ENCODE measurements at regions not wholly inside any gene's neighbourhood (a gene's known extent, or its start where the extent isn't known, plus 50 kb on each side); places are given as distances from the start of the nearest gene placed in this dataset.
"Not testable (repeated sequence)": the region's sequence is repeated elsewhere in the genome, so short reads cannot be mapped to it uniquely, and the experiment has no call there.

DNA sequence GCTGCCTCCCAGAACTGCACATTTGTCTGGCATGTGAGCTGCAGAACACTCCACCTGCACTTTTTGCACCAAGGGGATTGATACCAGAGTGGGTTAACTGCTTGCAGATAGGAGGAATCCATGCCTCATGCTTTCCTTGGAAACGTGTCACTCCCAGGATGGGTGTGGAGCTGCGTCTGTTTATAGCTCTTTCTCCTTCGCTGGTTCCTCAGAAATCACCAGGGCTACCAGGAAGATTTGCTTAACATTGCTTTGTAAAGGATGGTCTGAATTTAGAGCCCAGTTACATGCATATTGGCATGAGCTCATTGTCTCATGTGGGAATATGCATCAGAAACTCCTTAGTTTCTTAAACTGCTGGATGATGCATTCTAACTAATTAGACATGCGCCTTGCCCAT, 234.6 kb downstream of the GADD45G start:
- no peak for DNase-seq (ENCODE audit: low spot score)

DNA sequence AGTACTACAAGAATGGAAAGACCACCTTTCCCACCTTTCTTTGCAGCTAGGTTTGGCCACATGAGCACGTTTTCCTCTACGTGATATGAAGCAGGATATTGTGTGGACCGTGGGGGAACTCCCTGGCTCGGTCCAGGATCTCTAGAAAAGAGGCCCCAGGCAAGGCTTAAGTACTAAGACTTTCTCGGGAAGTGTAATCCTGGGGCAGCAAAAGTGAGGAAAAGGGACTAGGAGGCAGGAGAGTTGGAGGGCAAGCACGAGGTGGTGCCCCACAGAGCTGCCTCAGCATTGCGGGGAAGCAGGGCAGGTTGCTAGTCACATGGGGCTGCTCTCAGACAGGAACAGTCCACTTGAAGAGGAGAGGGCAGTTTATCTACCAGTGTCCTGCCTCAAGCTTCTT, 235.1 kb downstream of the GADD45G start:
- no peak for DNase-seq (ENCODE audit: low spot score)

GRCh38 chr9:89841456-89841855, 236.6 kb downstream of the GADD45G start:
- no peak for DNase-seq (ENCODE audit: low spot score)

DNA sequence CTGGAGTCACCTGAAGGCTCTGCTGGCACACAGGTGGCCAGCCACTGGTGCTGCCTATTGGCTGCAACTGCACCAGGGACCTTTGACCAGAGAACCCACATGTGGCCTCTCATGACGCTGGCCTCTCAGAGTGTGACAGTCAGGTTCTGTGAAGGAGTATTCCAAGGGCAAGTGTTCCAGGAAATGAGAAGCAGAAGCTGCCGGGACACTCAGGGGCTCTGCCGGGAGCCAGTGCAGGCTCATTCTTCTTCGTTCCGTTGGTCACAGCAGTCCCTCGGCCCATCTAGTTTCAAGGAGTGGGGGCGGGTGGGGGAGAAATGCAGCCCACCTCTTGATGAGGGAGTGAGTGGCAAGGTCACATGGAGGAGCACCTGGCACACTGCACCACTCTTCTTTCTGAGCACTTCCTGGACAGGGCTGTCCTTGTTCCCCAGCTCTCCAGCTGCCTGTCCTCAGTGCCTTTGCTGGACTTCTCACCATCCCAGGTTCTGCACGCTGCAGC, 237.5 kb downstream of the GADD45G start:
- no peak for DNase-seq (ENCODE audit: low spot score)

DNA sequence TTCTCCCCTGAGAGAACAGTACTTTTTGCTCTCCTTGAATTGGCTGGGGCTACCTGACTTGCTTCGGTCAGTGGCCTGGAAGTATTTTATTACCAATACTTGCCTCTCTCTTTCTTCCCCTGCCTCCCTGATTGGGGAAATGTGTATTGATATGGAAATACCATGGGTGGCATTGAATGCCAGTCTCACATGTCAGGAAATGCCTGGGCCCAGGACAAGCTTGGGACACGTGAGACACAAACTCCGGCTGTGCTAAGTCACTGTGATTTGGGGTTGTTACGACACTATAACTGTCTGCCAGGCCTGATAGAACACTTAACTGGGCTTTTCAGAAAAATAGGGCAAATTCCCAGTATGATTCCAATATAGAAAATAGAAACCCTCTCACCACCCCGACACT, 238.3 kb downstream of the GADD45G start:
- DNase-seq (ENCODE audit: low spot score) = no peak

- DNase-seq (ENCODE audit: low spot score) = no peak
These were observed 238.8 kb downstream of the GADD45G start for GRCh38 chr9:89843591-89843990.

GRCh38 chr9:89844075-89844474, 239.3 kb downstream of the GADD45G start:
- no peak for DNase-seq (ENCODE audit: low spot score)

DNA sequence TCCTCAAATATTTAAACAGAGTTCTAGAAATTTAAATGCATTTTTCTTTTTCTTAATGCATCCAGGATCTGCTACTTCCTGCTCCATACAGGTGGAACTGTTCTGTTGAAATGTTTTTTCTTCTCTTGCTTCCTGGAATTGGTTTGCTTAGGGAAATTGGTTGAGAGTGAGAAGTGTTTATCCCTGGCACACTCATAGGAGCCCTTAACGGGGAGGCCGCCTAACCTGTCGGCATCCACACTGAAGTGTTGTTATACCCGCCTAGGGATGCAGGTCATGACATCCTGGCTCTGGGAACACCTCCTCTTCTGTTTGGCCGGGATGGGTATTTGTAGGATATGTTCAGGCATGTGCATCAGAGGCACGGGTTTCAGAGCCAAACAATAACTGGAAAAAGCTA, 239.7 kb downstream of the GADD45G start:
- DNase-seq (ENCODE audit: low spot score) = no peak

DNA sequence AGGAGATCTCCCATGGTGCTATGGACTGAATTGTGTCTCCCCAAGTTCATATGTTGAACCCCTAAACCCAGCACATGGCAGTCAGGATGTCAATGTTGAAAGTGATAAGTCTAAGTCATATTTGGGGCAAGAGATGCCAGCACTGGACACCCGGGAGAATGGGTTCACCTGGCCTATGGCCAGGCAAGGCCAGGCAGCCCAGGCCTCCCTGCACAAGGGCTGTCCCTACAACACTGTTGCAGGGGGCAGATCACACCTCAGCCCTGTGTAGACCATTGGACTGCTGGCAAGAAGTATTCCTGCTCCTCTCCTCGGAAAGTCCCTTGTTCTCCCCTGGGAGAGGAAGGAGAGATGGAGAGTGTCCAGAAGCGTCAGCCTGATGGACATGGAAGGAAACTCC, 240.5 kb downstream of the GADD45G start:
- DNase-seq (ENCODE audit: low spot score) = no peak

DNA sequence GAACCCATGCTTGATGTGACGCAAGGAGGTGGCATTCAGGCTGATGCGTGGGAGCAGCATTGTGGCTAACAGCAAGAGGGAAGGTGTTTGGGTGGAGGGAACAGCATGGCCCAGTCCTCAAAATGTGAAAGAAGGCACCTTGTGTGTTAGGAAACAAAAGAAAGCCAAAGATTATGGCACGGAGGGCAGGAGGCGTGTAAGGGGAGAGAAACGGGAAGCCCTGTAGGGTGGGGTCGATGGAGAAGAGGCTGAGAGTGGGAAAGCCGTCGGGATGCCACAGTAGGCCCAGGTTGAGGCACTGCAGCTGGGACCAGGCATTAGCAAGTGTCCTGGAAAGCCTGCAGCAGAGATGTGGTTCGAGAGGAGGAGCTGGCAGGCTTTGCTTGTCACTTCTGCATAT, 241.1 kb downstream of the GADD45G start:
- DNase-seq (ENCODE audit: low spot score) = no peak

DNA sequence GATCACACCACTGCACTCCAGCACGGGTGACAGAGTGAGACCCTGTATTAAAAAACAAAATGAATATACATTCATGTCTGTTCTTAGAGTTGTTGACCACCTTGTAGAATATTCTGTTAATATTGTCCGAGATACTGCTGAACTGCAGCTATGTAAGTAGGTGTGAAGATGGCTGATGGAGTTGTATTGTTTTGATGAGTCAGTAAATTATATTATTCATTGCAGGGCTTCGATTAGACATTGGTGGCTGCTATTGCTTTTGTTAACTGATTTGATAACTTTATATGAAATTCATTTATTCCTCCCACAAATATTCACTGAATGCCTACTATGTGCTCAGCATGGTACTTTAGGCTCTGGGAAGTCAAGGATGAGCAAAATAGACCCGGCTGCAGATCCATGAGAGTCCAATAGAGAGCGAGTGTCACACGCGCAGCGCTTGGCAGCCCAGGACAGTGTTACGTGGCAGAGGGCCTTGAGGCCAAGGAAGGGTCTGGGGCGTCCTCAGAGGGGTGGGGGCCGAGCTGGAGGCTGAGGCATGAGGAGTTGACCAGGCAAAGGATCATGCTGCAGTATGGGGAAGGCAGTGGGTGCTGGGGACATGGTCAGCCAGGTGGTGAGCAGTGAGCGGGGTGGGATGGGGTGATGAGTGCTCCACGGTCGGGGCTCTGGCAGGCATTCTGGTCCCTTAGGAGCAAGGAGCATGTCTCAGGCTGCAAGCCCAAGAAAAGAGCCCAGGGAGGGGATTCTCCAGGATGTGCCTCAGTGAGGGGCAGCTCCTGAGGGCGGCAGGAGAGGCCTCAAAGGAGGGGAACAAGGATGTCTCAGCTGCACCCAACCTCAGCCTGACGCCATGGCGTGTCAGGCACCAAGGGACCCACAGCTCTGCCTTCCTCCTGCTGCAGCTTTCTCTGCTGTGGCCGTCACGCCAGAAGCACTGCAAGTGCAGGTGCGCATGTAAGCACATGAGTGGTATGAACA, 243.5 kb downstream of the GADD45G start:
- no peak for DNase-seq (ENCODE audit: low spot score)

DNA sequence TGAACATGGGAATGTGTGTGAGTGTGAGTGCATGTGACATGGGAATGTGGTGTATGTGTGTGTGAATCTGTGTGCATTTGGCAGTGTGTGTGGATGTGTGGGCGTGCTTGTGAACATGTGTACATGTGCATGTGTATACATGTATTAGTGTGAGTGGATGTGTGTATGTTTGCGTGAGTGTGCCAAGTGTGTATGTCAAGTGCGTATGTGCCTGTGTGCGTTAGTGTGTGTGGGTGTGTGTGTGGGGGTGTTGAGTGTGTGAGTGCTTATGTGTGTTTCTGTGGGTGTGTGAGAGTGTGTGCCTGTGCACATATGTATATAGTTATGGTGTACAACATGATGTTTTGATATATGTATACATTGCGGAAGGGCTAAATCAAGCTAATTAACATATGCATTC, 244.3 kb downstream of the GADD45G start:
- no peak for DNase-seq (ENCODE audit: low spot score)

DNA sequence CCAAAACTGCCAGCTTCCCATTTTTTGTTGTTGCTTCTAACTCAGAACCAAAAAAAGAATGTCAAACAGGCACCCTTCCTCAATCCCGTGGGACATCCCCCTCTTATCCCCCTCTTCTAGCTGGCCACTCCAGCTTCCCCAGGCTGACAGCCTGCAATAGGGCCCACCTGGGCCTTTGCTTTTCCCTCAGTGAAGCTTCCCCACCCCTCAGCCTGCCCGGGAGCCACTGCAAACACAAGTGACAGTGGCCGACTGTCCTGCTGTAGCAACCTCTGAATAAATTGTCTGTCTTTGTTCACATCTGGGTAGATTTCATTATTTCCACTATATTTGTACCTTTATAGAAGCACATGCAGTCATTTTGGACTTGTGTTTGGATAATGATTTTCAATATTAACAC, 245.3 kb downstream of the GADD45G start:
- DNase-seq (ENCODE audit: low spot score) = no peak

DNA sequence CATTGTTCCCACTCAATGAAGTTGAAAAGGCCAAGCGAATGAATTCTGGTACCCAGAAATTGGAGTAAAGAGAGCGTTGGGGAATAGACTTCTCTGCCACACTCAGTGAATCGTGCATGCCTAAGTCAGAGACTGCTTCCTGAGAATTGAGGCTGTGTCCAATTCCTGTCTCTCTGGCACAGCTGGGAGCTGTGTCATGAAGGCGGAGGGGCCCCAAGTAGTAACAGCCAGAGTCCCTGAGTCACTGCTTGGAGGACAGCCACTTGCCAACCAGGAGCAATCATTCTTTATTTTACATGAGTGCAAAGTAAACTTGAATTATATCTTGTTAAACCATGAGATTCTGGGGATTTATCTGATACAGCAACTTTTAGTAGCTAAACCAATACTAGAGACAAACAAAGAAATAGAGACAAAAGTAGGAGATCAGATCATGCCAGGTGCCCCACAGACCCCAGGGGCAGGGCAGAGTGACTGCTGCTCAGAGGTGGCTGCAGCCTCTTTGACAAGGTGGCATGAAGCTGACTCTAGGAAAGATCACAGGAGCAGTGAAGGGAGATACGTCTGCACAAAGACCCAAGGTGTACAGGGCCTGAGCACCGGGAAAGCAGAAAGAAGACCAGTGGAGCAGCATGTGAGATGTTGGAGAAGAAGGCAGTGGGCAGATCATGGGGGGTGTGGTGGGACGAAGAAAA, 246.0 kb downstream of the GADD45G start:
- DNase-seq (ENCODE audit: low spot score) = peak; percentile 64

- peak; percentile 33 for DNase-seq (ENCODE audit: low spot score)
These were observed 248.3 kb downstream of the GADD45G start for GRCh38 chr9:89853161-89853560.

- DNase-seq (ENCODE audit: low spot score) = peak; percentile 14
These were observed 249.1 kb downstream of the GADD45G start for GRCh38 chr9:89853931-89854330.

DNA sequence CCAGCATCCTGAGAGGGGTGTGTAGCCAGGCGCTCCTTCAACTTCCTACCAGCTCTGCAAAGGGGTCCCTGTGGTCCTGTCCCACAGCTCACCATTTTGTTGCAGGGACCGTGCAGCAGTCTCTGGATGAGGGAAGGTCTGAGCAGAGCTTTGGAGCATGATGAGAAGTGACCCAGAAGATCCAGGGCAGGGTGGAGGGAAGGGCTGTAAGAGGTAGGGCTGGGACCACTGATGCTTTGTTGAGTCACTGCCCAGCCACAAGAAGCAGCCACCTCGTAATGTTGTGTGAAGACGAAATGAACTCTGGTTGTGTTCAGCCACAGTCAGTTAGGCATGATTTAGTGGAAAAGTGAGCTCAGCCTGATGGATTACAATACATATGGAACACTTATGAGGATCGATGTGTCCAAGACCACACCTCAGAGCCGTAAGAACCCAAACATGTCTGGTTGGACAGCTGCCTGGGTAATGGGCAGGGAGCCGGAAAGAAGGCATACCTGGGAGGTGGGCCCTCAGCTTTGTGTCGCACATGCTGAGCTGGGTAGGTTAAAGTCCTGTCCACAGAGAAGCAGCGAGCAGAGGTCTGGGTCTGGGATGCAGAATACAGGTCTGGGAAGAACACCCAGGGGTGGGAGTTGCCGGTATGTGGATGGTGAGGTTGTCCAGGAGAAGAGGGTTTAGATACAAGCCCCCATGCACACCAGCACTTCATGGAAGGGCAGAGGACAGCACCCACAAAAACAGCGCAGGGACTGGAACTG, 250.1 kb downstream of the GADD45G start:
- peak; percentile 28 for DNase-seq (ENCODE audit: low spot score)

- DNase-seq (ENCODE audit: low spot score) = peak; percentile 31
These were observed 251.5 kb downstream of the GADD45G start for GRCh38 chr9:89856296-89856695.

- not testable (repeated sequence) for DNase-seq (ENCODE audit: low spot score)
These were observed 252.1 kb downstream of the GADD45G start for GRCh38 chr9:89856950-89857349.

- not testable (repeated sequence) for DNase-seq (ENCODE audit: low spot score)
These were observed 255.0 kb downstream of the GADD45G start for GRCh38 chr9:89859842-89860241.

DNA sequence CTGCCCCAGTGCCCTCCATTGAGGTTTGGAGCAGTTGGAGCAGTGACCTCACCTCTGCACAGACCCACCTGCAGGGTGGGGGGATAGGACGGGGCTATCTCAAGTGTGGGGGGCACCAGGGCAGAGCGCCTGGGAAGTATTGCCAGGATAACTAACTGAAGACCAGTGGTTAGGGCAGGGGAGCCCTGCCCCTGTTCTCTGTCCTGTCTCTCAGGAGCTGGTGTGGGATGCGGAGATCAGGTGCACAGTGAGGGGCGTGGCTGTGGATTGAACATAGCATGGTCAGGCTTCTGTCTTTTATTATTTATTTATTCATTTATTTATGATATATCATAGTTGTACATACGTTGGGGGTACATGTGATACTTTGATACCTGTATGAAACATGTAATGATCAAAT, 256.6 kb downstream of the GADD45G start:
- not testable (repeated sequence) for DNase-seq (ENCODE audit: low spot score)

DNA sequence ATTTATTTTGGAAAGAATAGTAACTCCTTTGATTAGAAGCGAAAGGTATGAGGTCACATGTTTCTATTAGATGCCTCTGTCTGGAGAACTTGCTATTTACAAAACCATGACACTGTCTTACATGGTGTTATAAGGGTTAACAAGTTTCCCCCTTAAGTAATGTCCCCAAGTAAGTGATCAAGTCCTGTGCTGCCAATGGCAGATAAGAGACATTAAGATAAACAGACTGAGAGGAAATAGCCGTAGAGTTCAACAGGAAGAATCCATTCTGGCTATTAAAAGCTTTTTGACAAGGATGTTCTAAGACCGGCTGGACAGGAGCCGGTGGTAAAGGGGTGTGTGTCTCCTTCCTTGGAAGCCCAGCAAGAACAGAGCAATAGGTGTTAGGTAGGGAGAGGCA, 257.5 kb downstream of the GADD45G start:
- DNase-seq (ENCODE audit: low spot score) = no peak

Data from left forelimb (tissue), 1 donor.